Thyroid gland (tissue), 4 donors: ENCODE measurements at regions not wholly inside any gene's neighbourhood (a gene's known extent, or its start where the extent isn't known, plus 50 kb on each side); places are given as distances from the start of the nearest gene placed in this dataset.

Experiments
- POLR2A ChIP-seq, 2 donors: fragments of 450-650 bp; IDR thresholded peaks; one replicate each; pipeline ENCODE4 v1.6.1; 2017; ENCODE audit warnings: antibody characterized with exemption in 2 of 2, mild to moderate bottlenecking in 2 of 2, moderate library complexity in 1 of 2
- TF ChIP-seq, protein P1 (sequence below), 6 experiments: fragments of 200-600 bp in 3 of 6; fragments of 450-650 bp in 3 of 6; sonication (generic) in 3 of 6; IDR thresholded peaks; one replicate each; pipeline ENCODE4 v1.5.1; 2016 to 2019; ENCODE audit warnings: antibody characterized with exemption in 6 of 6, mild to moderate bottlenecking in 2 of 6, inconsistent platforms in 1 of 6, moderate library complexity in 1 of 6

- TF ChIP-seq, protein P1, sequence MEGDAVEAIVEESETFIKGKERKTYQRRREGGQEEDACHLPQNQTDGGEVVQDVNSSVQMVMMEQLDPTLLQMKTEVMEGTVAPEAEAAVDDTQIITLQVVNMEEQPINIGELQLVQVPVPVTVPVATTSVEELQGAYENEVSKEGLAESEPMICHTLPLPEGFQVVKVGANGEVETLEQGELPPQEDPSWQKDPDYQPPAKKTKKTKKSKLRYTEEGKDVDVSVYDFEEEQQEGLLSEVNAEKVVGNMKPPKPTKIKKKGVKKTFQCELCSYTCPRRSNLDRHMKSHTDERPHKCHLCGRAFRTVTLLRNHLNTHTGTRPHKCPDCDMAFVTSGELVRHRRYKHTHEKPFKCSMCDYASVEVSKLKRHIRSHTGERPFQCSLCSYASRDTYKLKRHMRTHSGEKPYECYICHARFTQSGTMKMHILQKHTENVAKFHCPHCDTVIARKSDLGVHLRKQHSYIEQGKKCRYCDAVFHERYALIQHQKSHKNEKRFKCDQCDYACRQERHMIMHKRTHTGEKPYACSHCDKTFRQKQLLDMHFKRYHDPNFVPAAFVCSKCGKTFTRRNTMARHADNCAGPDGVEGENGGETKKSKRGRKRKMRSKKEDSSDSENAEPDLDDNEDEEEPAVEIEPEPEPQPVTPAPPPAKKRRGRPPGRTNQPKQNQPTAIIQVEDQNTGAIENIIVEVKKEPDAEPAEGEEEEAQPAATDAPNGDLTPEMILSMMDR (IDR thresholded peaks at IDR 0.05) = no peak
- TF ChIP-seq POLR2A (IDR thresholded peaks at IDR 0.05) = no peak
Measured at GRCh38 chr3:10761583-10761982, 54.4 kb upstream of the SLC6A11 start.
